GM21825 (cell line): ENCODE measurements at regions not wholly inside any gene's neighbourhood (a gene's known extent, or its start where the extent isn't known, plus 50 kb on each side); places are given as distances from the start of the nearest gene placed in this dataset.

Source experiments
- ATAC-seq: cut with Tn5 transposase; IDR thresholded peaks from one replicate; pipeline ENCODE4 v1.9.1; 2021; ENCODE audit warnings: mild to moderate bottlenecking, moderate library complexity; ENCODE audit not compliant: unreplicated experiment

DNA sequence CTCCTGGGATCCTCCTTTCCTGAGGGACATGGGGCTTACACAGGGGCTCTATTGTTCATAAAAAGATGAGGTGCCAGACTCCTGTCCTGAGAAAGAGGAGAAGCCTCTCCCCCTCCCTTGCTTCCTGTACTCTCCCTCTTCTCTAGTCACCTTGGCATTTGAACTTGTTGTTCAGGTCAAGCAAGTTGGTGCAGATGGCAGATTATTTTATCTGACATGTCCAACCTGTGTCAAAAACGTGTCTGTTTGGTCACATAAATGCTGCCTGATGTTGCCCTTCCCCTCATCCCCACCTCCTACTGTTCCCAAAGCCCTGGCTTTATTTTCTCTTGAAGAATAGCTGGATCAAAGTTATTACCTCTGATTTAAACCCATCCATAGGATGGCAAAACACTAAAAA is 154.8 kb downstream of the TMX1 start:
- ATAC-seq = no peak

DNA sequence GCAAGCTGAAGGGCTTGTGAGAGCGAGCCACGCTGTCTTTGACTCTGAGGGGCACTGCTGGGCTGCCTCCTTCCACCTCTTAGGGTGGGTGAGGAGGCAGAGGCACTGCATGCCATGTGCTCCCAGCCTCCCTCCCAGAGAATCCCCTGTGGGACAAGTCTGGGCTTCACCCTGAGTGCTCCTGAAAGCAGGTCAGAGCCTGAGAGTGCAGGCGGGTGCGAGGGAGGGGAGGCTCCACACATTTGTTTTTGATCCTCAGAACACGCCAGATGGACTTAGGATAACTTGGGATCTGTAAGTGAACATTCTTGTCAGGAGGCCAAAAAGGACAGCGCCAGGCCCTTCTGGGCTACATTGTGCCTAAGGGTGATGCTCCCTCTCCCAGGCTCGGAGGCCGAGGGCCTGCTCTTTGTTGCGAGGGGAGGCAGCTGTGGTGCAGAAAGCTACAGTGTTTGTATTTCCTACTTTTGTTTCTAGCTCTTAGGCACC is 155.4 kb downstream of the TMX1 start:
- no peak for ATAC-seq

DNA sequence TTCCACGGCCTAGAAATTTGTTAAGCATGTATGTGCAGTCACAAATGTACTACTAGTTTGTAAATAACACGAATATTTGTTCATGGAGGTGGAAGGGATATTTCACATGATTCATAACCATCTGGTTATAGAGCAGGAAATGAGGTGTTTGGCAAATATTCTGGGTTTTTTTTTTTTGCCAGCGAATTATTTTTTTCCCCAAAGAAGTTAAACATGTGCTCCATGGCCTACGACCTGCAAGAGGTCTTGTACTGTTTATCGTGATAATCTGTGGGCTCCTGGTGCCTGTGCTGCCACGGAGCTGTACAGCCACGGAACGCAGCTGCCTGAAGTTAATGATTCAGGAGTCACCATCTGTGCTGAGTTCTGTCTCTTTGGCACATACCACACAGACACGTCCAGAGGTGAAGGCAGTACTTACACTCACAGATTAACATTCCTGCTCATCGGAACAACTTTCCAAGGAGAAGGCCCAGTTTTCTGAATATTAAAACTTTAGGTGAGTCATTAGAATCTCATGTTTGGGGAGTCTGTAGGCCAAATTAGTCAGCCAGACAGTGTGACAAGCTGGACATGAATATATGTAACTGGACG is 156.3 kb downstream of the TMX1 start:
- ATAC-seq = no peak

DNA sequence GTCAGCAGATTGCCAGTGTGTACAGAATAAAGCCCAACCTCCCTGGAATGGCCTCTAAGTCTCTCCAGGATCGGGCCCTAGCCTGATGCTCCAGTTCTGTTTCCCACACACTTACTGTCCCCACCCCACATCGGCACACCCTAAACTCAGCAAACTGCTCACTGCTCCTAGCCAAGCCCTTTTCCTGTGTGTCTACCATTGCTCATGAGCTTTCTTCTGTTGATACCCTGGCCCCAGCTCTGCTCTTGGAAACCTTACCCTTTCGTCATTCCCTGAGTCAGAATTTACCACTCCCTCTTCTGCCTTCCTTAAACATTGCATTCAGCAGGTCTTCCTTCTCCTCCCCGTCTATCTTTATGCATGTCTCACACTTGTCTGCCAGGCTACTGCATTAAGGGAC is 158.9 kb downstream of the TMX1 start:
- ATAC-seq = no peak

DNA sequence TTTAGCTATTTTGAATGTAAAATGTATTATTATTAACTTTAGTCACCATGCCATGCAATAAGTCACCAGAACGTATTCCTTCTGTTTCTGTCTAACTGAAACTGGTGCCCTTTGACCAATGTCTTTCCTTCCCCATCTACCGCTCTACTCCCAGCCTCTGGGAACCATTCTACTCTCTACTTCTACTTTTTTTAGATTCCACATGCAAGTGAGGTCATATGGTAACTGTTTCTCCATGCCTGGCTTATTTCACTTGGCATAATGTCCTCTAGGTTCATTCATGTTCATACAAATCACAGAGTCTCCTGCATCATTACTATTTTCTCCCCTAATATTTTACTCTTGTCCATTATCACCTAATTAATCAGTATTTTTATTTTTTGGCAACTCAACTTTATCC is 160.1 kb downstream of the TMX1 start:
- ATAC-seq = no peak

DNA sequence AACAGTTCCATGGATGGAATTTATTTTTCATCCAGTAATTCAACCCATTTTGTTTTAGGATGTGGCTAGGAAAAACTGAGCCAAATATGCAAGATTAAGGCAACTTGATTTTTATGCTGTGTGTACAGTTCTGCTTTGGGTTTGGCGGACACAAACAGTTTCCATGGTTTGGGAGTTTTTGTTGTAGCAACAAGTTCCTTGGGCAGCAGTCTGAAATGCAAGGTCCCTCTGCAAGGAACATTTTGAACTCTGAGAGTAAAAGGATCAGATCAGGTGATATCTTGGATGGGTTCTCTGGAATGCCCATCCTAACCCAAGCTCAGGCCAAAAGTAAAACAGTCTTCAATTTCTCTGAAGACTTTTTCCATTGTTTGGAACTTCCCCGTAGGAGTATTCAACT is 161.2 kb downstream of the TMX1 start:
- no peak for ATAC-seq

DNA sequence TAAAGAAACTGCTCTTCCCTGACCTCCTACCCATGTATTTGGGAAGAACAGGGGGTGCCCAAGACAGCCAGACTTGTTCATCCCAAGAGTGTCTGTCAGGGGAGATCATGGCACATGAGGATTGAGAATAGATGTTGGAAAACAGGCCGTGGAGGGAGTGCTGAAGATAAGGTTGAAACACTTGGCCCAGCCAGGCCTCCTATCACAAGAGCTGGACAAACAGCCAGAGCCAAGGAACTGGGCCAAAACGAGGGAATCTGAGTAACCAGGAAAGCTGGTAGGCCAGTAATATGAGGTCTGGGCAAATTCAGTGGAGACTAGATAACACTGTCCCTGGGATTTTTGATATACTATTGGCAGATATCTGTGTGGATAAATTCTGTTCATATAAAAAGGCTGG is 161.7 kb downstream of the TMX1 start:
- no peak for ATAC-seq

DNA sequence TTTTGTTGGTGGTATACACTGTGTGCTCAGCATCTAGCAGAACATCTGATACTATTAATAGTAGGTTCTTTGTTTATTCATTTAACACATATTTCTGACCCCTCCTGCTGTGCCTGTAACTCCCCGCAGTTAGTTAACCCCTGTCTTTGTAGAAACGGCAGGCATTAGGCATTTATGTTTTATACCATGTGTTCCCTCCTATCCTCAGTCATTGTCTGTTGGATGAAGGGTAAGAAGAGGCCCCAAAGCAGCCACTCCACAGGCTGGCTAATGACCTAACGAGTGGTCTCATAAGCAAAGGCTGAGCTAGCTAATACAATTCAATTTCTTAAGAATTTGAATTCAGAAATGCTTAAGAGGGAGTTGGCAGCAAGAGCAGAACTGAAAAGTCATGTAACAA is 170.8 kb downstream of the TMX1 start:
- no peak for ATAC-seq

DNA sequence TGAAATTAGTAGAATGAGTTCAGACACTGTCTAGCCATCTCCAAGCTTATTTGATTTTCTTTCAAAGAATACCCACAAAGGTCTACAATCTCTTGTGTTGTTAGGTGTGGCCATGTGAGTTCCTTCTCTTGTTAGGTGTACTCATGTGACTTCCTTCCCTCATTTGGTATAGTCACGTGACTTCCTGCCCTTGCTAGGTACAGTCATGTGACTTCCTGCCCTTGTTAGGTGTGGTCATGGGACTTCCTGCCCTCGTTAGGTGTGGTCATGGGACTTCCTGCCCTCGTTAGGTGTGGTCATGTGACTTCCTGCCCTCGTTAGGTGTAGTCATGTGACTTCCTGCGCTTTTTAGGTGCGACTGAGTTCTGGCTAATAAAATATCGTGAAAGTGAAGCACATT is 179.6 kb downstream of the TMX1 start:
- no peak for ATAC-seq

DNA sequence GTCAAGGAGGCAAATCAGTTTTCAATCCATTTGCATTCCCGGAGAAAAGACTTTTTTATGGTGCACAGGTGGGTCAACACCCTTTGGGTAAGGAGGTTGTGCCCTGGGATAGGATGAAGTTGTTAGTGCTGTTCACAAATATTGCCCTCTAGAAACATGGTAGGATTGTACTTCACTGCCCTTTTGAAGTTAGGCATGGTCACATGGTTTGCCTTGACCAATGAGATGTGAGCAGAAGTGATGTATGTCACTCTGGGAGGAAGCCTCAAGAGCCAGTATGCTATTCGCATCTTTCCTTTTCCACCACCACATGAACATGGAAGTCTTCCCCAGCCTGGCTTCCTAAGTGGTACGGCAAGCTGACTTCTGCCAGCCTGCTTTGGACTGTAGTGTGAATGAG is 182.7 kb downstream of the TMX1 start:
- no peak for ATAC-seq

DNA sequence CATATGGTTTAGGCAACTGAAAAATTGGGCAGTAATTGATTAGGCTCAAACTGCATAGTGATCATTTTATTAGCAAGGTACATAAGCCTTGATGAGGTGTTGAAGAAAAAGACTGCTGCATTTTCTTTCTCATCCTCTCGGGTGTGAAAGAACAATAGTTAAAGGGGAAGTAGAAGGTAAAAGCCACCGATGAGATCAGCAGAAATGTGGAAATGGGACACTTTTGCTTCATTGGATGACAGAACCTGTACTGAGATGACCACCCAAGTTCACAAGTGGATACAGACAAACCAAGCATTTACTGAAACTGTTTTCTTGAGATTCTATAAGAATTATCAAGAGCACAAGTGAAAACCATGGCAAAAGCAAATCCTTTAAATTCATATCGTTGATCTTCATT is 184.0 kb downstream of the TMX1 start:
- ATAC-seq = no peak

DNA sequence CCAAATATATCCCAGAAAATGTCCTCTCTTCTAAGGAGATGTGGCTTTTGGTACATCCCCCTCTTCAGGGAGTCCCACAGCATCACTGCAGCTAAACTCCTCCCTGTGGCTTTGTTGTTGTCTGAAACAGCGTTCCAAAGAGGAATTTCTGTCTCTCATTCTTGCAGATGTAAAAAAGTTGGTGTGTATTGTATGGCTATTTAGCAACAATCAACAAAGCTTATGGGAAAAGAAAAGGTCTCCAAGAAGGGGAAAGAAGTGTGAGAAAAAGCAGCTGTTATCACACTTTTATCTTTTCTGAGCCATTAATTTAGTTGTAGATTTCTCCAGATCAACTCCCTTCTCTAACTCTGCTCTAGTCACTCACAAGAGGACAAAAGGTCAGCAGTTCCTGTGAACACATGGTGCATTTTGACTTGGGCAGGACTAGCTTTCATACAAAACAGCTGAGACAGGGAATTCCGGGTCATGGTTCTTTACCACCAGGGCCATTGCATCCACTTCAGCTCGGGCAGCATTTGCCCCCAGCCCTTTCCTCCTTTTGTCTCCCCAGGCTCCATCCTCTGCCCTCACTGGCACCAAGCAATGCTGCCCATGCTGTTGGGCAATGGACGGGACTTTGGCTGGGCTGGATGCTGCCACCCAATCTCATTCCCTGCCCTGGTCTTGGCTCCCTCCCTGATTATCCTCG is 184.7 kb downstream of the TMX1 start:
- no peak for ATAC-seq

DNA sequence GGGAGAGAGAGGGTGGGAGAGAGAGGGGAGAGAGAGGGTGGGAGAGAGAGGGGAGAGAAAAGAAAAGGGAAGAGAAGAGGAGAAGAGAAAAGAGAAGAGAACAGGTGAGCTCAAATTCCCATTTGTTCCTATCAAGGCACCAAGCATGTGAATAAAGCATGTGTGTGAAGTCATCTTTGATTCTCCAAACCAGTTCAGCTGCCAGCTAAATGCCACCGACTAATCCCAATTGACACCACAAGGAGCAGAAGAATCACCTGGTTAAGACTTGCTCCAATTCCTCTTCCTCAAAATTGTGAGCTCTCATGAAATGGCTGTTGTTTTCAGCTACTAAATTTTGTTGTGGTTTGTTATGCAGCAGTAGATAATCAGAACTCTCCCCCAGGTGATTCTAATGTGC is 188.9 kb downstream of the TMX1 start:
- ATAC-seq = no peak

DNA sequence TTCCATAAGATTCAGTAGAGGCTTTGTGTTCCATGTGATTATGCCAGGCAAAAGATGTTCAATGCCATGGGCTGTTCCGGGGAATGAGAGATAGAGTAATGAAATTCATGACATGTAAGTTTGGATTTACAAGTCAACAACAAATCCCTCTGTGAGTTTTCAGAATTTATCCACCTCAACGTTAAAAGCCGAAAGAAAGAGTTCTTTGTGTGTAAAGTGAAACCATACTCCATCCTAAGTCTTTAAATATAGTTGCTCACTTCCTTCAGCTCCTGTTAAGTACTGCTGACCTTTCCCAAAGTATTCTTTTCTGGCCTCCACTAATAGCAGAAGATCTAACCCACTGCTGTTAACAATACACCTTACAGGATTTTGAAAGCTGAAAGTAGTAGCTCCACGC is 190.0 kb downstream of the TMX1 start:
- no peak for ATAC-seq

DNA sequence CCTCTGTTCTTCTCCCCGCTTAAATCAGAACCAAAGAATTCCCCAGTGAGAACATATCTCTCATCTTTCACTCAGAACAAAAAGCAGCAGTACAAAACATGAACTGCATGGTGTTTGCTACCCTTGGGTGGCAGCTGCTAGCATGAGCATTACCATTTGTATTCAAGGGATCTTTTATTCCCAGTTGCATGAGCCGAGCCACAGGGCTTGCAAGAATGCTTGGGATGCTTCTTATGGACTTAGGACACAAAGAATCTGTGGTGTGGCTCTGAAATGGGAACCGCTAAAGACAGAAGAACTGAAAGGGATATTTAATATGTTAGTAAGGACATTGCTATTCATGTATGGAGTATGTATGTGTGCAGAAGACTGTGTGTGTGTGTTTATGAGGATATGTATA is 190.6 kb downstream of the TMX1 start:
- no peak for ATAC-seq

DNA sequence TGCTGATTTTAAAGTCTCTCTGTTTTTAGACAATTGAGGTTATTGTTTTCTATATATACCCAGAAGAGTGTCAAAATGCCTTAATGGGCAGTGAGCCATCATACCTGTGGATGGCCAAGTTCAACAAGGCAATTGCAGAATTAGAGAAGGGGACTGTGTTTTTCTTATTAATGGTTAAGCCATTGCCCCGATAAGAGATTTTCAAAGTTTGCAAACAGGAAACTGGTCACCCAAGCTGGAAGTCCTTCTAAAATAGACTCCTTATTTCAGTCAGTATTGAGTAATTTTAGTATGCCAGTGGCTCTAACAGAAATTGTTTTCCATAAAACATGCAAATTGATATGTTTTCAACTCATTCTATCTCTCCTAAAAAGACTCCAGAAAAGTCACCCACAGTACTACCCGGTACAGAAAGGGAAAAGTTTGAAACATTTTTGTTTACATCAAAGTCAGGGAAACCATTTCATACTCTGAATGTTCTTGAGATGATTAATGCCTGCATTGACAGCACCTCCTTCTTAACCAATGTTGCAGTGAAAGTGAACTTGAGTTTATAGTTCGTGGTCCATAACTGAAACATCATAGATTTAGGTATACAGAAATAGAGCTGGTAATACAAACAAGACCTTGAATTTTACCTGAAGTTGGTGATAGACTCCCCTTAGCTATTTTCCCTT is 191.1 kb downstream of the TMX1 start:
- peak; percentile 56 for ATAC-seq

DNA sequence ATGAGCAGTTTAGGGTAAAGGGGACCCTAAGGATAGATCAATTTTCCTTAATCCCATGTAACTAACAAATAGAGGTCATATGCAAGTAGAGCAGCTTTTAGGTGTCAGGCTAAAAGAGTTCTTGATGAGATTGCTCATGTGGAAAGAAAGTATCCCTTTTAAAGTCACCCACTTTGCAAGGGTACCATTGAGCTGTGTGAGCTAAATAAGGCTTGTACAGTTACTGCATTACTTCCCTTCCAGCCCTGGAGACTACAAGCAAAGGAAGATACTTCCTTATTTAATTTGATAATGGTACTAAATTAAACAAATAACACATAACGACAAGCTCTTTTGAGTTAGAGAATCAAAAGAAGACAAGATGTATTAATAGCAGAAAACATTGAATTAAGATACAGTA is 191.7 kb downstream of the TMX1 start:
- ATAC-seq = no peak

DNA sequence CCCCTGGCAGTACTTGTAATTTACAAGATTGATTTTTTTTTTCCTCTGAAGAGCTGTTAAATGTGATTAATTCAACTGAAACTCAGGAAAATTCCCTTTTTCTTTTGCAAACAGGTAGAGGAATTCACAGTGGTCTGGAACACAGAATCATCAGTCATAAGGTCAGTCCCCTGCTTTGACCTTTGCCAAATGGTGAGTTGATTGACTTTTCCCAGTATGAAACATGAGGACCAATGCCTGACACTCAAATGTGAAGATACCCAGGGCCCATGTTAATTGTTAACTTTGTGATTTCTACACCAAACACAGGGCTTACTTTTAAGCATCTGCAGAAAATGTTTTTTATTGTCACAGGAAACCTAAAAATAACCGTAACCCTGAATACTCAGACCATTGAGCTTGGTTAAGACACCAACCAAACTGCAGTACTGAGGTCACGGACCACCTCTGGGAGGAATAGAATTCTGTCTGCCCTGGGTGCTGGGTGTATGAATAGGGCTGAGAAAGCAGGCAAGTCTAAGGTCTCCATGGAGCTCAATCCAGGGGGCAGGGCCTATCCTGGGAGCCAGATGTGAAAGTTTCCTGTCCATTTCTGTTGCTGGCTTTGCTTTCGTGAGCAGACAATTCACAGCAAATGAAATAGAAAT is 192.4 kb downstream of the TMX1 start:
- ATAC-seq = peak; percentile 44

DNA sequence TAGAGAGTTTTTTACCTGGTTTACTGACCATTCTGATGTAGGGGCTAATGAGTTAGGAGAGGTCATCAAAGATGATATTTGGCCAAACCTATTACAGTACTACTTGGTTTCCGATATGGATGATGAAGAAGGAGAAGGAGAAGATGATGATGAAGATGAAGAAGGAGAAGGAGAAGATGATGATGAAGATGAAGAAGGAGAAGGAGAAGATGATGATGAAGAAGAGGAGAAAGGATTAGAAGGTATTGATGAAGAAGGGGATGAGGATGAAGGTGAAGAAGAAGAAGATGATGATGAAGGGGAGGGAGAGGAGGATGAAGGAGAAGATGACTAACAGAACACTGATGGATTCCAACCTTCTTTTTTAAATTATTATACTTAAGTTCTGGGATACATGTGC is 196.6 kb downstream of the TMX1 start:
- ATAC-seq = no peak

DNA sequence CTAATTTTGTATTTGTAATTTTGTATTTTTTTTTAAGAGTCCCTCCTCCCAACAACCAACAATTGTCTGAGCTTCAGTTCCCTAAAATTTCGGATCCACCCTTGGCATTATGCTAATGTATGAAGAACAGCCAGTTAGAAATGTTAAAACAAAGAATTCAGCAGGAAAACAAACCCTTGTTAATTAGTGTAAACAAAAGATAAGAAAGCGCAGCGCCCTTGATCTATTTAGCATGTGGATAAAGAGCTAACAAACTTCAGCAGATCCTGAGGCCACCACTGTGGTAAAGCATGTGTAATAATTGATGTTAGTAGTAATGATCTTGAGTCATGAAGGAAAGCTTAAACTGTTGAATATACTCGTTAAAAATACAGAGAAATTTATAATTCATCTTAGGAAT is 199.8 kb downstream of the TMX1 start:
- no peak for ATAC-seq

DNA sequence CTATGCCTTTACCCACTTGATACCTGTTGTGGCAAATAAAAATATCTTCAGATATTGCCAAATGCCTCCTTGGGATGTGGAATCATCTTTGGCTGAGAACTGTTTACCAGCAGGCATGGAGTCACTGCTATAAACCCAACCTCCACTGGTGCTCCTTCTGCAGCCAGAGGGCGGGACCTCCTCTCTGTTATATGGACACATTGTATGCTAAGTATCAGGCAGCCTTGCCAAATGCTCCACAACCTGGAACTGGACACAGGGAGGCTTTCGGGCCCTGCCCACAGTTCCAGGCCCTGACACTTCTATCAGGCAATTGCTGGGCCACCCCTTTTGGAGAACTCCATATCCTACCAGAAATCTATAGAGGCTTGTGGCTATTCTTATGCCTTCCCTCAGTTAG is 201.0 kb downstream of the TMX1 start:
- no peak for ATAC-seq
